Spleen (tissue), 11 donors: ENCODE measurements at regions not wholly inside any gene's neighbourhood (a gene's known extent, or its start where the extent isn't known, plus 50 kb on each side); places are given as distances from the start of the nearest gene placed in this dataset.

Source experiments
- DNase-seq: peaks from one replicate; pipeline ENCODE4 v3.0.0-alpha.2; 2020
- H3K27ac ChIP-seq, 8 donors: fragments of 200-600 bp; sonication (generic) in 7 of 8; 1 replicate in 4 of 8; 2 replicates in 4 of 8; pipeline versions ENCODE4 v1.5.0 to v1.8.0; 2016 to 2021; ENCODE audit warnings: inconsistent platforms in 4 of 8, mild to moderate bottlenecking in 4 of 8, moderate library complexity in 1 of 8
- H3K27me3 ChIP-seq, 7 donors: fragments of 200-600 bp; sonication (generic) in 6 of 7; replicated peaks in 1 of 7; 1 replicate in 4 of 7; 2 replicates in 3 of 7; pipeline versions ENCODE4 v1.5.0 to v1.8.0; 2016 to 2021; ENCODE audit warnings: inconsistent platforms in 3 of 7, mild to moderate bottlenecking in 1 of 7
- H3K36me3 ChIP-seq, 6 donors: fragments of 200-600 bp; sonication (generic) in 5 of 6; 1 replicate in 4 of 6; 2 replicates in 2 of 6; pipeline versions ENCODE4 v1.5.0 to v1.8.0; 2016 to 2021; ENCODE audit warnings: inconsistent platforms in 2 of 6
- H3K4me1 ChIP-seq, 6 donors: fragments of 200-600 bp; sonication (generic) in 5 of 6; 1 replicate in 3 of 6; 2 replicates in 3 of 6; pipeline versions ENCODE4 v1.5.0 to v1.8.0; 2016 to 2021; ENCODE audit warnings: inconsistent platforms in 3 of 6
- H3K4me3 ChIP-seq, 8 donors: fragments of 200-600 bp; sonication (generic) in 7 of 8; 1 replicate in 4 of 8; 2 replicates in 4 of 8; pipeline versions ENCODE4 v1.5.0 to v1.8.0; 2016 to 2021; ENCODE audit warnings: inconsistent platforms in 4 of 8, mild to moderate bottlenecking in 4 of 8, moderate library complexity in 2 of 8
- H3K9me3 ChIP-seq, 8 donors: fragments of 200-600 bp; sonication (generic) in 7 of 8; 1 replicate in 4 of 8; 2 replicates in 4 of 8; pipeline versions ENCODE4 v1.5.0 to v1.8.0; 2016 to 2021; ENCODE audit warnings: inconsistent platforms in 4 of 8
- CTCF ChIP-seq, 11 experiments: fragments of 200-600 bp in 7 of 11; fragments of 450-650 bp in 4 of 11; sonication (generic) in 4 of 11; IDR thresholded peaks in 8 of 11; conservative IDR thresholded peaks in 3 of 11; 1 replicate in 7 of 11; 2 replicates in 4 of 11; pipeline versions ENCODE4 v1.4.0 to v1.8.0; 2016 to 2021; ENCODE audit warnings: antibody characterized with exemption in 11 of 11, inconsistent platforms in 4 of 11, mild to moderate bottlenecking in 1 of 11
- POLR2A ChIP-seq, 3 donors: fragments of 450-650 bp; IDR thresholded peaks; one replicate each; pipeline ENCODE4 v1.5.1; 2017; ENCODE audit warnings: antibody characterized with exemption in 3 of 3, mild to moderate bottlenecking in 1 of 3
- POLR2AphosphoS5 ChIP-seq, 3 donors: sonication (generic); formaldehyde crosslinking; IDR thresholded peaks; one replicate each; pipeline ENCODE4 v1.5.1; 2017; ENCODE audit warnings: antibody characterized with exemption in 3 of 3
- WGBS, 5 donors: extraction: QIAGEN DNeasy Blood & Tissue Kit in 3 of 5; methylation state at CpG; one replicate each; pipeline versions ENCODE4 v1.1.5 to v1.1.7; 2013 to 2018; 5-methylcytosine and 5-hydroxymethylcytosine counted together
- intact Hi-C: fragments of 100-400 bp; cut with DNase I; formaldehyde crosslinking; loops from one replicate; pipeline ENCODE4 v1.15.0; 2023; ENCODE audit warnings: low total_unique reads
- donor health status: healthy with polysubstance abuse.
- donor health status: DM: no; HTN: no; CAD: no; lungs with moderate emphysema.
- donor health status: DM: no; HTN: no; CAD: no.
- donor health status: Bipolar disorder and iron deficiency.
- donor health status: healthy.
- donor health status: DM: no; HTN: no; CAD: no.
- donor health status: DM: yes; HTN: yes; CAD: no.

- DNase-seq, result no peak
- 57 to 72% (median 63%) methylated on average over 5 of the region's 5 CpGs for WGBS, 5 donors
- H3K27ac ChIP-seq, result peak overlapping the region; percentile 56 to 88 (median 70)
These were observed 104.4 kb upstream of the STK17B start for GRCh38 chr2:196275646-196276352.

GRCh38 chr2:196276421-196276820 lies 105.0 kb upstream of the STK17B start:
- peaks cover 37 to 52% (median 40%) of the 10 kb centered on the region in 6 donors for H3K4me1 ChIP-seq
- 25 to 41% (median 31%) methylated on average over 2 of the region's 2 CpGs for WGBS, 5 donors
- intact Hi-C loops, result loop anchor here (10.0 kb wide), 1 partner anchor 112 kb away; no protein-coding TSS in a partner anchor
- no peaks in the 10 kb centered on the region for H3K27me3 ChIP-seq
- TF ChIP-seq CTCF (IDR thresholded peaks at IDR 0.05 in 8 of 11, conservative IDR thresholded peaks at IDR 0.05 in 3 of 11) (no peak), POLR2AphosphoS5 (IDR thresholded peaks at IDR 0.05) (no peak), POLR2A (IDR thresholded peaks at IDR 0.05) (no peak)
- H3K27ac ChIP-seq, result peak overlapping the region; percentile 56 to 88 (median 70)
- H3K36me3 ChIP-seq, result peaks cover 0 to 6% (median 0%) of the 10 kb centered on the region in 6 donors
- DNase-seq, result no peak
- H3K9me3 ChIP-seq, result no peaks in the 10 kb centered on the region
- peak overlapping the region in 2 of 8 donors; percentile 16 to 53 for H3K4me3 ChIP-seq

More at GRCh38 chr2:196275646-196276352, 104.4 kb upstream of the STK17B start:
- Histone ChIP-seq H3K4me1 (peaks cover 38 to 56% (median 40%) of the 10 kb centered on the region in 6 donors), H3K4me3 (peak overlapping the region in 2 of 8 donors; percentile 16 to 53), H3K36me3 (peaks cover 0 to 12% (median 0%) of the 10 kb centered on the region in 6 donors), H3K9me3 (no peaks in the 10 kb centered on the region), H3K27me3 (no peaks in the 10 kb centered on the region)
- intact Hi-C loops, result loop anchor here (10.0 kb wide), 1 partner anchor 111 kb away; no protein-coding TSS in a partner anchor
- peak in 1 of 3 donors; percentile 19 for TF ChIP-seq POLR2AphosphoS5 (IDR thresholded peaks at IDR 0.05)
- TF ChIP-seq CTCF (IDR thresholded peaks at IDR 0.05 in 8 of 11, conservative IDR thresholded peaks at IDR 0.05 in 3 of 11), result no peak

GRCh38 chr2:196277002-196277401 lies 105.6 kb upstream of the STK17B start:
- H3K36me3 ChIP-seq, result peaks cover 0 to 6% (median 0%) of the 10 kb centered on the region in 6 donors
- whole genome bisulfite sequencing, 5 donors, result 27 to 38% (median 29%) methylated on average over 2 of the region's 2 CpGs
- H3K9me3 ChIP-seq, result no peaks in the 10 kb centered on the region
- intact Hi-C loops, result loop anchor here (10.0 kb wide), 1 partner anchor 112 kb away; no protein-coding TSS in a partner anchor
- H3K27me3 ChIP-seq, result no peaks in the 10 kb centered on the region
- TF ChIP-seq POLR2AphosphoS5 (IDR thresholded peaks at IDR 0.05) (no peak), CTCF (IDR thresholded peaks at IDR 0.05 in 8 of 11, conservative IDR thresholded peaks at IDR 0.05 in 3 of 11) (peak; percentile 30 to 82 (median 72))
- peak overlapping the region in 1 of 8 donors; percentile 53 for H3K4me3 ChIP-seq
- peak overlapping the region in 7 of 8 donors; percentile 19 to 88 (median 76) for H3K27ac ChIP-seq
- no peak for DNase-seq
- peaks cover 37 to 52% (median 40%) of the 10 kb centered on the region in 6 donors for H3K4me1 ChIP-seq

GRCh38 chr2:196278491-196278911 lies 107.1 kb upstream of the STK17B start:
- Histone ChIP-seq H3K4me3 (no peak overlapping the region), H3K27me3 (no peaks in the 10 kb centered on the region), H3K4me1 (peaks cover 36 to 46% (median 37%) of the 10 kb centered on the region in 6 donors), H3K27ac (no peak overlapping the region), H3K9me3 (no peaks in the 10 kb centered on the region), H3K36me3 (peaks cover 0 to 6% (median 0%) of the 10 kb centered on the region in 6 donors)
- intact Hi-C loops, result loop anchor here (10.0 kb wide), 1 partner anchor 114 kb away; no protein-coding TSS in a partner anchor
- WGBS, 5 donors, result 84 to 94% (median 91%) methylated on average over 10 of the region's 10 CpGs
- peak; percentile 72 for DNase-seq
- TF ChIP-seq POLR2AphosphoS5 (IDR thresholded peaks at IDR 0.05), result no peak
- TF ChIP-seq CTCF (IDR thresholded peaks at IDR 0.05 in 8 of 11, conservative IDR thresholded peaks at IDR 0.05 in 3 of 11), result no peak
